Nephron progenitor cell (in vitro differentiated cells): ENCODE measurements at regions not wholly inside any gene's neighbourhood (a gene's known extent, or its start where the extent isn't known, plus 50 kb on each side); places are given as distances from the start of the nearest gene placed in this dataset.
"Not testable (repeated sequence)": the region's sequence is repeated elsewhere in the genome, so short reads cannot be mapped to it uniquely, and the experiment has no call there.

ENCODE experiments used
- DNase-seq: peaks from one replicate; pipeline ENCODE4 v3.0.0; 2021
- H3K27ac Mint-ChIP-seq: 2 replicates; pipeline ENCODE4 v1.8.0; 2021; ENCODE audit warnings: mild to moderate bottlenecking, moderate library complexity, mixed read lengths
- H3K27me3 Mint-ChIP-seq: 2 replicates; pipeline ENCODE4 v1.8.0; 2021; ENCODE audit warnings: mild to moderate bottlenecking, low read depth, mixed read lengths; ENCODE audit not compliant: poor library complexity
- H3K36me3 Mint-ChIP-seq: 2 replicates; pipeline ENCODE4 v1.8.0; 2021; ENCODE audit warnings: low read depth, mixed read lengths
- H3K4me1 Mint-ChIP-seq: 2 replicates; pipeline ENCODE4 v1.8.0; 2021; ENCODE audit warnings: mixed read lengths
- H3K4me3 Mint-ChIP-seq: 2 replicates; pipeline ENCODE4 v1.8.0; 2021; ENCODE audit warnings: mild to moderate bottlenecking, moderate library complexity, mixed read lengths
- H3K9me3 Mint-ChIP-seq: 2 replicates; pipeline ENCODE4 v1.8.0; 2021; ENCODE audit warnings: mild to moderate bottlenecking, moderate library complexity, mixed read lengths
- TF ChIP-seq, protein P1 (sequence below): fragments of 200-600 bp; sonication (generic); IDR thresholded peaks from 2 replicates; pipeline ENCODE4 v1.5.0; 2021; ENCODE audit warnings: antibody characterized with exemption

DNA sequence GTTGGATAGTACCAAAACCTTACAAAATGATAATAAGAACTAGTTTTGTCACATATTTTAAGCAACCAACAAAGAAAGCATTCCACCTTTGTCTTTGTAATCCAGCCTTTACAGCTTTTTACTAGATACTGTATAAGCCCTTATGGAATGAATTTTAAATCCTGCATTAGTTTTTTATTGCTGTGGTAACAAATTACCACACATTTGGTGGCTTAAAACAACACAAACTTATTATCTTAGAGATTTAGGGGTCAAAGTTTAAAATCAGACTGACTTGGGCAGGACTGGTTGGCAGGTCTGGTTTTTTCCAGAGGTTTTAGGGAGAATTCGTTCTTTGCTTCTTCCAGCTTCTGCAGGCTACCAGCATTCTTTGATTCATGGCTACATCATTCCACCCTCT is 108.5 kb upstream of the NLGN1 start:
- TF ChIP-seq, protein P1, sequence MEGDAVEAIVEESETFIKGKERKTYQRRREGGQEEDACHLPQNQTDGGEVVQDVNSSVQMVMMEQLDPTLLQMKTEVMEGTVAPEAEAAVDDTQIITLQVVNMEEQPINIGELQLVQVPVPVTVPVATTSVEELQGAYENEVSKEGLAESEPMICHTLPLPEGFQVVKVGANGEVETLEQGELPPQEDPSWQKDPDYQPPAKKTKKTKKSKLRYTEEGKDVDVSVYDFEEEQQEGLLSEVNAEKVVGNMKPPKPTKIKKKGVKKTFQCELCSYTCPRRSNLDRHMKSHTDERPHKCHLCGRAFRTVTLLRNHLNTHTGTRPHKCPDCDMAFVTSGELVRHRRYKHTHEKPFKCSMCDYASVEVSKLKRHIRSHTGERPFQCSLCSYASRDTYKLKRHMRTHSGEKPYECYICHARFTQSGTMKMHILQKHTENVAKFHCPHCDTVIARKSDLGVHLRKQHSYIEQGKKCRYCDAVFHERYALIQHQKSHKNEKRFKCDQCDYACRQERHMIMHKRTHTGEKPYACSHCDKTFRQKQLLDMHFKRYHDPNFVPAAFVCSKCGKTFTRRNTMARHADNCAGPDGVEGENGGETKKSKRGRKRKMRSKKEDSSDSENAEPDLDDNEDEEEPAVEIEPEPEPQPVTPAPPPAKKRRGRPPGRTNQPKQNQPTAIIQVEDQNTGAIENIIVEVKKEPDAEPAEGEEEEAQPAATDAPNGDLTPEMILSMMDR = no peak

DNA sequence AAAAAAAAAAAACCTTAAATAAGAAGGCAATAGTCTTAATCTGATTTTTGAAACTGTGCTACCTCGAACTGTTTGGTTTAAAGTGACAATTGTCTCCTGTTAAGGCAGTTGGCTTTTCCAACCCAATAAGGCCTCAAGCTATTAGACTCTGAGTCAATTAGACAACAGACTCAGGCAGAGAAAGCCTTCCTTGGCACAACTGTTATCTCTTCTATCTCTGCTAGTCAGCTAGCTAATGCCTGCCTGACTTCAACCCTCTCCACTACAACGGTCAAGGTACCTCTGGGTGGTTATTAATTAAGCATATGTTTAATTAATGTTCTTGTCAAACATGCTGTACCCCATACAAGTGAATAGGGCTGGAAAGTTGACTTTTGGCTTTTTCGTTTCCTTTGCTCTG is 110.2 kb upstream of the NLGN1 start:
- H3K36me3 Mint-ChIP-seq = no peaks in the 10 kb centered on the region
- H3K4me1 Mint-ChIP-seq = peaks cover 9% of the 10 kb centered on the region
- DNase-seq = no peak
- TF ChIP-seq, protein P1 = no peak
- peaks cover 21% of the 10 kb centered on the region for H3K9me3 Mint-ChIP-seq
- peak overlapping the region; percentile 90 for H3K27ac Mint-ChIP-seq
- no peaks in the 10 kb centered on the region for H3K27me3 Mint-ChIP-seq
- no peak overlapping the region for H3K4me3 Mint-ChIP-seq

More for the DNA sequence above, 108.5 kb upstream of the NLGN1 start:
- H3K27ac Mint-ChIP-seq = no peak overlapping the region
- no peaks in the 10 kb centered on the region for H3K36me3 Mint-ChIP-seq
- no peaks in the 10 kb centered on the region for H3K27me3 Mint-ChIP-seq
- H3K4me3 Mint-ChIP-seq = no peak overlapping the region
- no peak for DNase-seq
- H3K9me3 Mint-ChIP-seq = peaks cover 17% of the 10 kb centered on the region
- H3K4me1 Mint-ChIP-seq = peaks cover 9% of the 10 kb centered on the region

DNA sequence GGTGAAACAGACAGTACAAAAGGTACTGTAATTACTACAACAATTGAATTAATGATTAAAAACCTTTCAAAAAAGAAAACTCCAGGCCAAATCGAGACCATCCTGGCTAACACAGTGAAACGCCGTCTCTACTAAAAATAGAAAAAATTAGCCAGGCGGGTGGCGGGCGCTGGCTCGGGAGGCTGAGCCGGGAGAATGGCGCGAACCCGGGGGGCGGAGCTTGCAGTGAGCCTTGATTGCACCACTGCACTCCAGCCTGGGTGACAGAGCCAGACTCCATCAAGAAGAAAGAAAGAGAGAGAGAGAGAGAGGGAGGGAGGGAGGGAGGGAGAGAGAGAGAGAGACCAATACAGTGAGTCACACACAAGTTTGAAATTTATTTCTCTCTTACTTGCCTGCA is 111.0 kb upstream of the NLGN1 start:
- not testable (repeated sequence) for H3K27ac Mint-ChIP-seq, H3K4me3 Mint-ChIP-seq, H3K4me1 Mint-ChIP-seq, H3K27me3 Mint-ChIP-seq, H3K36me3 Mint-ChIP-seq, DNase-seq
- peaks cover 21% of the 10 kb centered on the region for H3K9me3 Mint-ChIP-seq

DNA sequence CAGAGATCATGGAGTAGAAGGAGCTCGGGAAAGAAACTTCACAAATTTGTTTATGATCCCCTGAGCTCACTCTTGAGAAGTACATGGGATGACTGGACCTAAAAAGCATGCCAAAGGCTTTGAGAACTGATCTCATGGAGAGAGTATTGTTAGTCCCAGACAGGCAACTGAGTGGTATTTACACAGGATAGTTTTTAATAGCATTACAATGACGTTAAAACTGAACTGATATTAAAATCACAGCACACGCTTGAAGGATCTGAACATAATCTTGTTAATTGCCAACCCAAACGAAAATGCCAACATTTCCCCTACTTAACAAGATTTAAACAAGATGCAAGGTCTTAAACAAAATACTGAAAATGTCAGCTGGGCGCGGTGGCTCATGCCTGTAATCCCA is 113.2 kb upstream of the NLGN1 start:
- no peak overlapping the region for H3K27ac Mint-ChIP-seq
- H3K27me3 Mint-ChIP-seq = no peaks in the 10 kb centered on the region
- no peaks in the 10 kb centered on the region for H3K36me3 Mint-ChIP-seq
- peaks cover 2% of the 10 kb centered on the region for H3K4me1 Mint-ChIP-seq
- peaks cover 21% of the 10 kb centered on the region for H3K9me3 Mint-ChIP-seq
- TF ChIP-seq, protein P1 = no peak
- DNase-seq = no peak
- no peak overlapping the region for H3K4me3 Mint-ChIP-seq

DNA sequence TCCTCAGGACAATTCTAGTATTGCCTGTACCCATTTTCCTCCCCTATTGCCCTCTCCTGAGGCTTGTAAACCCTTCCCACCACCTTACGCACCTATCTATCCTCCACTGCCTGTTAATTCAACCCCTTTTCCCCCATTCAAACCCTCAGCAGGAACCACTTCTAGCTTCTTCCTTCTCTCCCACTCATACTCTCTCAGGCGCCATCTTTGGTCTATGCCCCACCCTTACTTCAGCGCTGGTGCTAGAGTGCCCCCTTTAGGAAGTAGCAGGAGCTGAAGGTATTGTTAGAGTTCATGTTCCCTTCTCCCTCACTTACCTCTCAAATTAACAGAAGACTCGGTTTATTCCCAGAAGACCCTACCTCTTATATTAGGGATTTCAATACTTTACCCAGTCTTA is 121.8 kb upstream of the NLGN1 start:
- Mint-ChIP-seq H3K36me3 (no peaks in the 10 kb centered on the region), H3K27ac (no peak overlapping the region), H3K27me3 (peaks cover 5% of the 10 kb centered on the region), H3K4me3 (no peak overlapping the region), H3K9me3 (peaks cover 7% of the 10 kb centered on the region), H3K4me1 (no peaks in the 10 kb centered on the region)
- DNase-seq = no peak
- TF ChIP-seq, protein P1 = no peak

DNA sequence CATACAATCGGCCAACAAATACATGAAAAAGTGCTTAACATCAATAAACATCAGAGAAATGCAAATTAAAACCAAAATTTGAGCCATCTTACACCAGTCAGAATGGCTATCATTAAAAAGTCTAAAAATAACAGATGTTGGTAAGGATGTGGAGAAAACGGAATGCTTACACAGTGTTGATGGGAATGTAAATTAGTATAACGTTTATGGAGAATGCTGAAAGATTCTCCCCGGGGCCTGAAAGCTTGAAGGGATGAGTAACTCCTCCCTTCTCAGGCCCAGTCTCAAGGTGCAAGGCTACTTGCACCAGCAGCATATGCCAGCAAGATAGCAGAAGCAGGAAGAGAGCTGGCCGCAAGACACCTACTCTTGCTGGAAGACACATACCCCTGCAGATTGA is 123.7 kb upstream of the NLGN1 start:
- Mint-ChIP-seq H3K9me3 (peaks cover 7% of the 10 kb centered on the region), H3K4me3 (no peak overlapping the region), H3K27ac (no peak overlapping the region), H3K27me3 (peaks cover 5% of the 10 kb centered on the region), H3K36me3 (no peaks in the 10 kb centered on the region), H3K4me1 (no peaks in the 10 kb centered on the region)
- no peak for DNase-seq
- TF ChIP-seq, protein P1 = no peak
